ENCODE measurements at regions not wholly inside any gene's neighbourhood (a gene's known extent, or its start where the extent isn't known, plus 50 kb on each side); places are given as distances from the start of the nearest gene placed in this dataset.

DNA sequence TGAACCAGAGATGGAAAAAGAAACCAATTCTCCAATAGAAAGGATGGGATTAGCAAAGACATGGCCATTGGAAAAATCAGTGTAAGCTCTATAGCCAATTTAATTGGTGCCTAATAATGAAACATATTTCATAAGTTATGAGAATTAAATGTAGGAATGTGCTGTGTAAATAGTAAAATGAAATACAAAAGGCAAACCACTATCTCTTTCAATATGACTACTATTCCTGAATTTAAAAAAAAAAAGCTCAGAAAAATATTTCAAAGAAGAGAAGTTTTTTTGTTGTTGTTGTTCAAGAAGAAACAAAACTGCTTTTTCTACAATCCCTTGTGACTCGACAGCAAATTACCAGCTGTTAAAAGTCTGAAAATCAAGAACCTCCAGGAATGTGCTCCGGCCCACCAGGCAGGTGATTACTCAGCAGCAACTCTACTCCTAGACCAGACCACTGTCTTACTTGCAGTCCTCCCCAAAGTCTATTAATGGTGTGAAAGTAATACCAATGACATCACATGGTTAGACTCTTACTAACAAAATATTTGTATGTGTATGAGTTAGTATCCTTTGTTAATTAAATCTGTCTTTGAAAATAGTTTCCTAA lies 362.4 kb downstream of the KCTD12 start:
- no peaks in the 10 kb centered on the region for H3K79me2 ChIP-seq (ENCODE audit: insufficient read depth)
- POLR2A ChIA-PET: no interaction called here
- no peaks in the 10 kb centered on the region for H3K9me2 ChIP-seq
- no peak overlapping the region for H3K4me2 ChIP-seq
- WGBS (ENCODE audit: low lambda C conversion rate): 46% methylated on average over 2 of the region's 2 CpGs
- H3K4me1 ChIP-seq (ENCODE audit: control insufficient read depth in 1 of 2, insufficient read depth in 2 of 2, low read depth in 1 of 2, low read length in 1 of 2): peaks cover 0 to 8% of the 10 kb centered on the region in 2 experiments; a peak in 2 of 4 replicates
- CTCF ChIA-PET: interaction anchor here (1.1 kb wide), 1 partner anchor 232 kb away, joined by 3 read pairs; no protein-coding TSS in a partner anchor
- no peak for DNase-seq
- 0 out of 2 replicates have a peak, but pooled peaks cover 4% of the 10 kb centered on the region for H3K27me3 ChIP-seq (ENCODE audit: insufficient read depth)
- no peaks in the 10 kb centered on the region for H4K20me1 ChIP-seq (ENCODE audit: insufficient read depth)
- no peak overlapping the region; a peak in 1 of 4 replicates for H3K27ac ChIP-seq (ENCODE audit: low read depth in 2 of 2, low read length in 1 of 2)
- H3K36me3 ChIP-seq (replicated peaks in 1 of 2; ENCODE audit: control insufficient read depth in 1 of 2, insufficient read depth in 2 of 2, low read length in 1 of 2): no peaks in the 10 kb centered on the region
- TF ChIP-seq, protein P1, sequence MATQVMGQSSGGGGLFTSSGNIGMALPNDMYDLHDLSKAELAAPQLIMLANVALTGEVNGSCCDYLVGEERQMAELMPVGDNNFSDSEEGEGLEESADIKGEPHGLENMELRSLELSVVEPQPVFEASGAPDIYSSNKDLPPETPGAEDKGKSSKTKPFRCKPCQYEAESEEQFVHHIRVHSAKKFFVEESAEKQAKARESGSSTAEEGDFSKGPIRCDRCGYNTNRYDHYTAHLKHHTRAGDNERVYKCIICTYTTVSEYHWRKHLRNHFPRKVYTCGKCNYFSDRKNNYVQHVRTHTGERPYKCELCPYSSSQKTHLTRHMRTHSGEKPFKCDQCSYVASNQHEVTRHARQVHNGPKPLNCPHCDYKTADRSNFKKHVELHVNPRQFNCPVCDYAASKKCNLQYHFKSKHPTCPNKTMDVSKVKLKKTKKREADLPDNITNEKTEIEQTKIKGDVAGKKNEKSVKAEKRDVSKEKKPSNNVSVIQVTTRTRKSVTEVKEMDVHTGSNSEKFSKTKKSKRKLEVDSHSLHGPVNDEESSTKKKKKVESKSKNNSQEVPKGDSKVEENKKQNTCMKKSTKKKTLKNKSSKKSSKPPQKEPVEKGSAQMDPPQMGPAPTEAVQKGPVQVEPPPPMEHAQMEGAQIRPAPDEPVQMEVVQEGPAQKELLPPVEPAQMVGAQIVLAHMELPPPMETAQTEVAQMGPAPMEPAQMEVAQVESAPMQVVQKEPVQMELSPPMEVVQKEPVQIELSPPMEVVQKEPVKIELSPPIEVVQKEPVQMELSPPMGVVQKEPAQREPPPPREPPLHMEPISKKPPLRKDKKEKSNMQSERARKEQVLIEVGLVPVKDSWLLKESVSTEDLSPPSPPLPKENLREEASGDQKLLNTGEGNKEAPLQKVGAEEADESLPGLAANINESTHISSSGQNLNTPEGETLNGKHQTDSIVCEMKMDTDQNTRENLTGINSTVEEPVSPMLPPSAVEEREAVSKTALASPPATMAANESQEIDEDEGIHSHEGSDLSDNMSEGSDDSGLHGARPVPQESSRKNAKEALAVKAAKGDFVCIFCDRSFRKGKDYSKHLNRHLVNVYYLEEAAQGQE (IDR thresholded peaks at IDR 0.05; ENCODE audit: low read depth, low read length): no peak
- TF ChIP-seq RAD21 (IDR thresholded peaks at IDR 0.05; ENCODE audit: low read length): no peak
- TF ChIP-seq GABPA (IDR thresholded peaks at IDR 0.05; ENCODE audit: low read depth): no peak
- no peak for TF ChIP-seq NRF1 (IDR thresholded peaks at IDR 0.05; ENCODE audit: low read depth, low read length)
- TF ChIP-seq FOXM1 (IDR thresholded peaks at IDR 0.05; ENCODE audit: low read depth): no peak
- no peak for TF ChIP-seq FOSL2 (IDR thresholded peaks at IDR 0.05; ENCODE audit: borderline replicate concordance, low read depth)
- TF ChIP-seq, protein P2, sequence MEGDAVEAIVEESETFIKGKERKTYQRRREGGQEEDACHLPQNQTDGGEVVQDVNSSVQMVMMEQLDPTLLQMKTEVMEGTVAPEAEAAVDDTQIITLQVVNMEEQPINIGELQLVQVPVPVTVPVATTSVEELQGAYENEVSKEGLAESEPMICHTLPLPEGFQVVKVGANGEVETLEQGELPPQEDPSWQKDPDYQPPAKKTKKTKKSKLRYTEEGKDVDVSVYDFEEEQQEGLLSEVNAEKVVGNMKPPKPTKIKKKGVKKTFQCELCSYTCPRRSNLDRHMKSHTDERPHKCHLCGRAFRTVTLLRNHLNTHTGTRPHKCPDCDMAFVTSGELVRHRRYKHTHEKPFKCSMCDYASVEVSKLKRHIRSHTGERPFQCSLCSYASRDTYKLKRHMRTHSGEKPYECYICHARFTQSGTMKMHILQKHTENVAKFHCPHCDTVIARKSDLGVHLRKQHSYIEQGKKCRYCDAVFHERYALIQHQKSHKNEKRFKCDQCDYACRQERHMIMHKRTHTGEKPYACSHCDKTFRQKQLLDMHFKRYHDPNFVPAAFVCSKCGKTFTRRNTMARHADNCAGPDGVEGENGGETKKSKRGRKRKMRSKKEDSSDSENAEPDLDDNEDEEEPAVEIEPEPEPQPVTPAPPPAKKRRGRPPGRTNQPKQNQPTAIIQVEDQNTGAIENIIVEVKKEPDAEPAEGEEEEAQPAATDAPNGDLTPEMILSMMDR (IDR thresholded peaks at IDR 0.05): no peak
- no peak for TF ChIP-seq FOXJ3 (CRISPR knock-in tag; IDR thresholded peaks at IDR 0.05)
- no peak for TF ChIP-seq ELF1 (IDR thresholded peaks at IDR 0.05)
- no peak for TF ChIP-seq MXI1 (IDR thresholded peaks at IDR 0.05; ENCODE audit: low read depth, low read length)
- TF ChIP-seq, protein P3, sequence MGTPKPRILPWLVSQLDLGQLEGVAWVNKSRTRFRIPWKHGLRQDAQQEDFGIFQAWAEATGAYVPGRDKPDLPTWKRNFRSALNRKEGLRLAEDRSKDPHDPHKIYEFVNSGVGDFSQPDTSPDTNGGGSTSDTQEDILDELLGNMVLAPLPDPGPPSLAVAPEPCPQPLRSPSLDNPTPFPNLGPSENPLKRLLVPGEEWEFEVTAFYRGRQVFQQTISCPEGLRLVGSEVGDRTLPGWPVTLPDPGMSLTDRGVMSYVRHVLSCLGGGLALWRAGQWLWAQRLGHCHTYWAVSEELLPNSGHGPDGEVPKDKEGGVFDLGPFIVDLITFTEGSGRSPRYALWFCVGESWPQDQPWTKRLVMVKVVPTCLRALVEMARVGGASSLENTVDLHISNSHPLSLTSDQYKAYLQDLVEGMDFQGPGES (IDR thresholded peaks at IDR 0.05; ENCODE audit: low read depth, low read length): no peak
- TF ChIP-seq CHD2 (IDR thresholded peaks at IDR 0.05; ENCODE audit: low read length, partially characterized antibody): no peak
- no peak for TF ChIP-seq YY1 (IDR thresholded peaks at IDR 0.05; ENCODE audit: low read depth)
- no peak for TF ChIP-seq RCOR1 (IDR thresholded peaks at IDR 0.05; ENCODE audit: low read length)
- no peak overlapping the region for H3K9ac ChIP-seq
- no peaks in the 10 kb centered on the region for H3K9me3 ChIP-seq
- H3F3A ChIP-seq (replicated peaks; ENCODE audit: insufficient read depth): no peaks in the 10 kb centered on the region
- H2AFZ ChIP-seq (ENCODE audit: low read depth): no peak overlapping the region
- no peak overlapping the region for H3K4me3 ChIP-seq (ENCODE audit: low read depth in 2 of 2, low read length in 1 of 2)
